GM21717 (cell line): ENCODE measurements at regions not wholly inside any gene's neighbourhood (a gene's known extent, or its start where the extent isn't known, plus 50 kb on each side); places are given as distances from the start of the nearest gene placed in this dataset.
"Not testable (repeated sequence)": the region's sequence is repeated elsewhere in the genome, so short reads cannot be mapped to it uniquely, and the experiment has no call there.

ENCODE experiments used
- ATAC-seq: cut with Tn5 transposase; IDR thresholded peaks from one replicate; pipeline ENCODE4 v1.9.1; 2021; ENCODE audit warnings: mild to moderate bottlenecking, moderate library complexity; ENCODE audit not compliant: unreplicated experiment

DNA sequence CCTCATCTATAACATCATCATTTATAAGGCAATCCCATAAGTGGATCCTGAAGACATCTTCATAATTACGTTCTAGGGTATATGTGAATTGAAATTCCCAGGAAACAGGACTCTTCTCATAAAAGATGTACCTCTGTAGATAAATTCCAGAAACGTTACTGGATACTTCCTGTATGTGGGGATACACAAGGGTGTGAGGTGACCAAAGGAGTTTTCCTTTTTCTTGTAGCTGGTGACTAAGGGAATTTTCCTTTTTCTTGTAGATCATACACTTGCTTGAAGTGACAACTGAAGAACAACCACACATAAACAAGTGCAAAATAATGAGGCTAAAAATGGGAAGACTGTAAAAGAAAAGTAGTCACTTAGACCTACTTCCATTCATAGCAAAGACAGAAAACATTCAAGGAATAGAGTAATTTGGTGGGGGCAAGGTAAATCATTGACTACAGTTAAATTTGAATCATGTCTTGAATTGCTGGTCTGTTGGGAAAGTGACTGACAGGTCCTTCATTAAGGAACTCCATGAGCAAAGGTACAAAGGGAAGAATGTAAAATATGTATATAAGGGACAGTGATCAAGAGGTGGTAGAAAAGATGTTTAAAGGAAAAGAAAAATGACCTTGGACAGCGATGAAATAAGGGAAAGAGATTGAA is 53.2 kb upstream of the UBE2E3 start:
- ATAC-seq: no peak

- ATAC-seq: no peak
Observed at GRCh38 chr2:180925700-180926099, 54.7 kb upstream of the UBE2E3 start.

- ATAC-seq: no peak
Observed at GRCh38 chr2:180924063-180924462, 56.3 kb upstream of the UBE2E3 start.

DNA sequence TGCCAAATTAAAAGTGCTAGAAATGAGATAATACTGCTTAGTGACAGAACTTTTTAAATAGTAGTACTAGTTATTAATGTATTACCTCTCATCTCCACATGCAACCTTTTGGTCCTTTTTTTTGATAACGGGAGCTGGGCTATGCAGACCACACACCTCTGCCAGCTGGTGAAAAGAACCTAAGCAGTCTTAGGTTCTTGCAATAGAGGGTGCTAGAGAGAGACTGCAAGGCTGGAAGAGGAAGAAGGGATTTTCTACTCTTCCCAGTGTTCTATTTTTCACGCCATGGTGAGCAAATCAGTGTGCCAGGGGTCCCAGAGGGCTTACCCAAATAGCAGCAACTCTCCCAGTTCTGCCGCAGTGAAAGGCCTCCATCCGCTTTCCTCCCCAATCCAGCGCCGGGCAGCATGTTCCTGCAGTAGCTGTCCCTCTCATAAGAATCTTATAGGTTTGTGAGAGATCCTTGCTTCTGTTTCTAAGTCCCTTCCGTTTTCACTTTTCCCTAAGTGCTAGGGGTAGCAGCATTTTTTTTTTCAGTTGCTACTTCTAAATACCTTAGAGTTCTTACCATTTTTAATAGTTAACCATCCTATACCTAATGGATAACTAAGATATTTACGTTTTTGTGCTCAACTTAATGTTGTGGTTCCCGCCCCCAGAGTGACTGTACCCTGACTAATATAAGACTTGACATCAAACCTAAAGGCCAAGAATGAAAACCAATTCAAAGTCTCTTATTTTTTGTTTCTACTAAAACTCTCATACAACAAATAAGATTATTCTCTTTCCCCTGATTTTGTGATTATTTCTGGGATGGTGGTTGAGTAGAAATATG is 69.4 kb upstream of the UBE2E3 start:
- ATAC-seq: no peak

- ATAC-seq: no peak
Observed at GRCh38 chr2:180907731-180908130, 72.7 kb upstream of the UBE2E3 start.

- ATAC-seq: no peak
Observed at GRCh38 chr2:180905461-180905860, 74.9 kb upstream of the UBE2E3 start.

GRCh38 chr2:180905002-180905401 is 75.4 kb upstream of the UBE2E3 start:
- ATAC-seq: no peak

DNA sequence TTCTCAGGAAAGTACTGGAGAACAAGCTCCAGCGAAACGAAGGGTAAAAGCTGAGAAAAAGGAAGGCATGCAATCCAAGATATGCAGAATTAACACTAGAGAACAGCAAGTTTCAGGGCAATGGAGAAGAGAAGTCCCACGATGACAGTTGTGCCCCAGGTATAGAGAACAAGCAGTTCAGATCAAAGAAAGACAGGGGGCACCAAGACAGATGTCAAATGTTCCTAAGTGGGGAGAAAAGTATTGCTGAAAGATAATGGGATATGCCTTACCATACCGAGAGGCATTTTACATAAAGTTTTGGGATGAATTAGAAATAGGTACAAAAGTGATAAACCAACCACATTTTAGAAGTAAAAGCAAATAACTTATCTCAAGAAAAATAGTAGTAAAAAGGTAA is 79.1 kb upstream of the UBE2E3 start:
- no peak for ATAC-seq

GRCh38 chr2:180893752-180894151 is 86.7 kb upstream of the UBE2E3 start:
- no peak for ATAC-seq

DNA sequence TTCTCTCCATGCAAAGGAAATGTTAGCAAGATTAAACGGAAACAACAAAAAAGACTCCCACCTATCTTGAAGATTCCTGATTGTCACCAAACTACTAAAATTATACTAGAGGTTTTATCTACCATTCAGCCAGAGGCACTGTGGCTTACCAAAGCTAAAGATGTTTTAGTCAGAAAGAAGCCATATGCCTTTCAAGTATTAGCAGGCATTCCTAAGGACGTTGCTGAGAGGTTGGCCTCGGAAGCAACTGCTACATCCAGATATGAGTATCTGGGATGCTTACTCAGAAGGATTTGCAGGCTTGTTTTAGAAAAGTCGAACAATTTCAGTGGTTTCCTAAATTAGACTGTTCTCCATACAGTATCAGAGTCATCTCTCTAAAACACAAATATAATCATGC is 88.3 kb upstream of the UBE2E3 start:
- no peak for ATAC-seq

GRCh38 chr2:180891360-180891759 is 89.0 kb upstream of the UBE2E3 start:
- ATAC-seq: no peak

DNA sequence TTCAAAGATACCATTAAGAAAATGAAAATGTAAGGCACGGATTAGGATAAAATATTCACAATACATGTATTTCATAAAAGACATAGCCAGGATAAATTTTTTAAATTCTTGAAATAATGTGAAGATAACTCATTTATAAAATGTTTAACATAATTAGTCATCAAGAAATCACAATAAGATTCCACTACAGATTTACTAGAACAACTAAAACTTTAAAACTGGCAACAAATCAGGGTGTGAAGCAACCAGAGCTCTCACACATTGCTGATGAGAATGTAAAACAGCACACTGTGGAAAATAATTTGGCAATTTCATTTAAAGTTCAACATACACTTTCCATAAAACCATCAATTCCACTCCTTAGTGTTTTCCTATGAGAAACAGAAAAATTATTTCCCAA is 89.6 kb upstream of the UBE2E3 start:
- no peak for ATAC-seq

DNA sequence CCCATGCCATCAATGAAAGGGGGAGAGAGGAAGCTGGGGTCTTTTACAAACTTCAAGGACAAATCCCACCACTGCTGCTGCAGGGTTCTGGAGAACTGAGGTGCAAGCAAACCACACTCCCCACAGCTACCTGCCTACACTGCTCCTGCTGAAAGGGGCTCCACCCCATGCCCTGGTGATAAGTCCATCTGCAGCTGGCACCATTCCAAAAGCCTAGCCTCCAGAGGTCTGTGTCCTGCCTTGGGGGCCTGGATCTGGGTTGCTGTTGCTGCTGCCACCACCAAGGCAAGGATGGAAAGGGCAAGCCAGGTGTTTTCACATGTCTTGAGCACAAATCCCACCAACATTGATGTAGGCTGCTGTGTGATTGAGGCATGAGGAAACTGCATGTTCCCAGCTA is 97.4 kb upstream of the UBE2E3 start:
- ATAC-seq: no peak

GRCh38 chr2:180876506-180876905 is 103.9 kb upstream of the UBE2E3 start:
- ATAC-seq: no peak

GRCh38 chr2:180873219-180873618 is 107.2 kb upstream of the UBE2E3 start:
- ATAC-seq: no peak

- ATAC-seq: not testable (repeated sequence)
Observed at GRCh38 chr2:180872781-180873180, 107.6 kb upstream of the UBE2E3 start.

GRCh38 chr2:180872255-180872654 is 108.2 kb upstream of the UBE2E3 start:
- ATAC-seq: no peak

DNA sequence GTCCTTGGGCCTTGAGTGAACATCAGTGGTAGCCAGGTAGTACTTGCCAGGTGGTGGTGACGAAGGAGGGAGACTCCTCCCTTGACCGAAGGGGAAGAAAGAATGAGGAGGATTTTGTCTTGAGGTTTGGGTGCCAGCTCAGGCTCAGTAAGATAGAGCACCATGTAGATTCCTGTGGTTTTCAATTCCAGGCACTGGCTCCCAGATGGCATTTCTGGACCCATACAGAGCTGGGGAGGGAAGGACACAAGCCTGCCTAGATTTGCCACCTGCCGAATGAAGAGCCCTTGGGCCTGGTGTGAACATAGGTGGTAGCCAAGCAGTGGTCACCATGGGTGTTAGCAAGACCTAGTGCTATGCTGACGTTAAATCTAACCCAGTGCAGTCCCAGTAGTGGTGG is 108.8 kb upstream of the UBE2E3 start:
- ATAC-seq: no peak

DNA sequence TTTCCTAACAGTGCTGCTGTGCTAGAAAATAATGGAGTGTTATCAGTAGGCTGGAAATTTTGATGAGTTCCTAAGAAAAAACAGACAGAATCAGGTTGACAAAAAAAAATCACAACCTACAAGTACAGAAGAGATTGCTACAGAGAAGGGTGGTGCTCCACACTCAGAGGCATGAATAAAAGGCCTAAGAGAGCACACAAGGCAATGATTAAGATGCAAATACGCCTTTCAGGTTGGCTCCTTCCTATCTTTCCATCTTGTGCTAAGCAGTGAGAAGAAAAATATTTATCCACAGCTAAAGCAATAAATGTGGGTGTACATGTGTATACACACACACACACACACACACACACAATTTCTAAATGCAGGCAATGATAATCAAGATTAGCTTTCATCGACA is 130.6 kb upstream of the UBE2E3 start:
- ATAC-seq: no peak

DNA sequence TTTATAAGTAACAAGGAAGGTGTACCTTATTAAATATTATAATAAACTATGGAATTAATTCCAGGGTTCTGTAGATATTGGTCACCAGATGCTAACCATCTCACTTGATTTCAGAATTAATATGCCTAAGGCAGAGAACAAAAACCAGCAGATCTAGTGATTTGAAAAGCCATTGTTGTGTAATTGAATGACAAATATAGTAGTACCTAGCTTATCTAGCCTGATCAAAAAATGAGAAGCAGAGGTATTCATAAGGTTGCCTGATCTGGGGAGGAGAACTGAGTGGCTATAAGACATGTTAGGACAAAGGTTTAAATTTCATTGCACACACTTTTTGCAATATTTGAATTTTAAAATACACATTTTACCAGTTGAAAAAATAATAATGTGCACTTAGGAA is 132.0 kb upstream of the UBE2E3 start:
- no peak for ATAC-seq

GRCh38 chr2:180846756-180847472 is 133.5 kb upstream of the UBE2E3 start:
- ATAC-seq: no peak

- no peak for ATAC-seq
Observed at GRCh38 chr2:180842461-180842860, 137.9 kb upstream of the UBE2E3 start.
